NCI-H524 treated with DMSO at 0.1 percent for 48 hours (cell line): ENCODE measurements at regions not wholly inside any gene's neighbourhood (a gene's known extent, or its start where the extent isn't known, plus 50 kb on each side); places are given as distances from the start of the nearest gene placed in this dataset.
"Not testable (repeated sequence)": the region's sequence is repeated elsewhere in the genome, so short reads cannot be mapped to it uniquely, and the experiment has no call there.

Source experiments
- DNase-seq: peaks from one replicate; lab custom pipeline; 2025; lab: John Stamatoyannopoulos, UW

DNA sequence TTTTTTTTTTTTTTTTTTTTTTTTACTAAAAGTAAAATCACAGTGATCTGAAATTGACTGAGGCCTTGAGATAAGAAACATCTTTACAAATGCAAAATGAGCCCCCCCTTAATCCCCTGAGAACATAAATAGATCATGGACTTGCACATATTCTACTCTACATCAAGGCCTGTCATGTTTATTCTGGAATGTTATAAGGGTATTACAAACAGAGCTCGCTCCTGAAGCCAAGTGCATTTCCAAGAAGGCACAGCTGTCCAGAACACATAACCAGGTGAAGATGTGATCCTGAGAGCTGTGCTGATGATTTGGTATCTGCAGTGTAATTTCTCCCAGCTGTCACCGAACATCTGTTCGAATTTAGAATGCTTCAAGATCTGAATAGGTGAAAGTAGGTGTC is 384.5 kb downstream of the GPAT3 start:
- DNase-seq = no peak

DNA sequence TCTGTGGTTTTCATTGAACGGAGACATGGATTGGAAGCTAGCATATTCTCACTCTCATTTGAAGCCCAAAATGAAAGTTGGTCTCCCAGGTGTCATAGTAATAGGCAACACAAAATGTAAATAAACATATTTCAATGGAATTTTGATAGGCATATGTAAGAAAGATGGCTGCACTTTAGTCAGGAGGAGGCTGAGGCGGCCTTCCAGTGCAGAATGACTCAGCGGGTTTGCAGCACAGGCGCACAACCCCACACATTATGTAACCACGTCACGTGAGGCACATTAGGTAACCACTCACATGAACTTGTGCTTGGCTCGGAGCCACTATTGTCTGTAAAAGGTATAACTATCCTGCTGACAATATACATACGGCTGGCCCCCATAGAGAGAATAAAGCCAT is 381.7 kb downstream of the GPAT3 start:
- no peak for DNase-seq

- DNase-seq = no peak
Measured at GRCh38 chr4:83910693-83911092, 374.8 kb downstream of the GPAT3 start.

DNA sequence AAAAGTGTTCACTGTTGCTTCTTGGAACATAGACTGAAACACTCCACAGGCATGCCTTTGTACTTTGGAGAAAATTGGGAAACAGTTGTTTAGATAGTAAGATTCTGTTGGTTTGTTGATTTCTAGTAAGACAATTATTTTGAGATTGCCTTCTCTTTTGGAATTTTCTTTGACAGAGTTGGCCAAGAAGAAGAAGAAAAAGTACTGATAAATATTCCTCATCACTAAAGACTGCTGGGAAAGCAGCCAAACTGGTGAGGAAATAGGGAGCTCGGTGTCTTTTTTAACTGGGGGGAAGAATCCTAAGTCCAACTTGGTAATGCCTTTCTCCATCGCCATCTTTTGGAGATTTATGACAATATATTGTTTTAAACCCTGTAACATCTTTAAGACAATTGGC is 370.7 kb downstream of the GPAT3 start:
- DNase-seq = no peak

DNA sequence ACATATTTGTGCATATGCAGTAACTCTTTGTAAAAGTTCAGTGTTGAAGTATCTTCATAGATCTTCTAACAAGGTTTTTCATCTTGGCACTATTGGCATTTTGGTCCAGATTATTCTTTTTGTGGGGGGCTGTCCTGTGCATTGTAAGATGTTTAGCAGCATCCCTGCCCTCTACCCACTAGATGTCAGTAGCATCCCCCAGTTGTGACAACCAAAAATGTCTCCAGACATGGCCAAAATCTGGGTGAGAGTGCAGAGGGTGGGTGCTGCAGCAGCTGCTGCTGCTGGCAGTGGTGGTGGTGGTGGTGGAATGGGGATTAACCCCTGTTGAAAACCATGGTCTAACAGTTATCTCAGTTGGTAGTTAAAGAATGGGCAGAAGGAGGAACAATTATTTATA is 370.0 kb downstream of the GPAT3 start:
- no peak for DNase-seq

DNA sequence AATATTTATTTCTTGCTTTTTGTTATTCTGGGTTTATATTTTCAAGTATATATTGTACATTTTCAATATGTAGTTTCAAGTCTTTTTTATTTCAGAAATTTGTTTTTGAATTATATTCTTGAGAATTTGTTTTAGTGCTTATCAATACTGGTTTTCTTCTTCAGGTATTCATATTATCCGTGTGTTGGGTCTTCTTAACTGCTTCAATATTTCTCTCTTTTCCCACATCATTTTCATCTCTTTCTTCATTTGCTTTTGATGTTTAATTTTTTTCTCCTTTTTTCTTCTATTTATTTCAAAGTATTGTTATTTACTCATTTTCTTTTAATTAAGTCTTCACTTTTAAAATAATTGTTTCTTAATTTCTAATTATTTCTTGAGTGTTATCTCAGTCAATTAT is 367.8 kb downstream of the GPAT3 start:
- not testable (repeated sequence) for DNase-seq

- no peak for DNase-seq
Measured at GRCh38 chr4:83894831-83895230, 358.9 kb downstream of the GPAT3 start.

DNA sequence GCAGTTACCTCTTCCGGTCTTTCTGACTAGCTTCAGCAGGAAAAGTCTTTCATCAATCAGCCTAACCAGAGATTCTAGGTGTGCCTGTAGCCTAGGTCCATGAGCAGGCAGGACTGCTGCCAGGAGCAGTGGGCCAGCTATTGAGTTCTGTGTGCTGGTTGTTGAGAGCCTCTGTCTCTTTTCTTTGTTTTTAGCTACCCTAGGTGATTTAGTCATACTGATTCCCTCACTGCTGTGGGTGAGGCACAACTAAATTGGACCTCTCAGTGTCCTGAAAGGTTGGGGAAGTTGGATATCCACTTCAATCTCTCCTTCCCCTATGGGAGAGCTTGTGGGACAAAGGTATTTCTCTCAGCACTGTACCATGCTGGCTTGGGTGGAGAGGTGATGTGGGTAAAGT is 354.9 kb downstream of the GPAT3 start:
- DNase-seq = no peak

GRCh38 chr4:83890231-83890630 is 354.3 kb downstream of the GPAT3 start:
- DNase-seq = no peak

DNA sequence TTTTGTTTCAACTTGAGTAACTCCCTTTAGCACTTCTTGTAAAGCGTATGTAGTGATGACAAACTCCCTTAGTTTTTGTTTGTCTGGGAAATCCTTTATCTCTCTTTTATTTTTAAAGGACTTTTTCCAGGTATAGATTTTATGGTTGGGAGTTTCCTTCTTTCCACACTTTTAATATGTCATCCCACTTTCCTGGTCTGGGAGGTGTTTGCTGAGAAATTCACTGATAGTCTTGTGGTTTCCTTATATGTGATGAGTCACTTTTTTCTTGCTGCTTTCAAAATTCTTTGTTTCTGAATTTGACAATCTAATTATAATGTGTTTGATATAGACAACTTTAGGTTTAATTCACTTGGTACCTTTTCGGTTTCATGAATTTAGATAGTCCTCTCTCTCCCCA is 353.9 kb downstream of the GPAT3 start:
- no peak for DNase-seq

GRCh38 chr4:83885256-83886182 is 349.6 kb downstream of the GPAT3 start:
- no peak for DNase-seq

GRCh38 chr4:83876047-83876446 is 340.1 kb downstream of the GPAT3 start:
- no peak for DNase-seq

- no peak for DNase-seq
Measured at GRCh38 chr4:83875437-83875836, 339.5 kb downstream of the GPAT3 start.

DNA sequence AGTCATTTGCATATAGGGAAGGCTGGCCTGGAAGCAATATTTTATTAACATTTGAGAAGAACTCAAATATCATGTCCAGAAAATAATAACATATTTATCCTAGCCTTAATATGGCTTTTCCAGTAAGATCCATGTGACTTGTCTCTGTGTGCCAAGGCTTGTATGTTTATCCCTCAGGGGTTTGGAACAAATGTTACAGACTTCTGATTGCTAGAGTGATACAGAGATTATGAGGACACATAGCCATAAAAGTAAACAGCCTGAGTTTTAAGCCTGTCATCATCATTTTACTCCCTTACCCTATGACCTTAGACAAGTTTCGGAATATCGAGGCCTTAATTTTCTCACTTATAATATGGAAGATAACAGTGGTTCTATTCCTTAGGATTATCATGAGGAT is 338.1 kb downstream of the GPAT3 start:
- DNase-seq = no peak

GRCh38 chr4:83870328-83870950 is 334.5 kb downstream of the GPAT3 start:
- DNase-seq = no peak

DNA sequence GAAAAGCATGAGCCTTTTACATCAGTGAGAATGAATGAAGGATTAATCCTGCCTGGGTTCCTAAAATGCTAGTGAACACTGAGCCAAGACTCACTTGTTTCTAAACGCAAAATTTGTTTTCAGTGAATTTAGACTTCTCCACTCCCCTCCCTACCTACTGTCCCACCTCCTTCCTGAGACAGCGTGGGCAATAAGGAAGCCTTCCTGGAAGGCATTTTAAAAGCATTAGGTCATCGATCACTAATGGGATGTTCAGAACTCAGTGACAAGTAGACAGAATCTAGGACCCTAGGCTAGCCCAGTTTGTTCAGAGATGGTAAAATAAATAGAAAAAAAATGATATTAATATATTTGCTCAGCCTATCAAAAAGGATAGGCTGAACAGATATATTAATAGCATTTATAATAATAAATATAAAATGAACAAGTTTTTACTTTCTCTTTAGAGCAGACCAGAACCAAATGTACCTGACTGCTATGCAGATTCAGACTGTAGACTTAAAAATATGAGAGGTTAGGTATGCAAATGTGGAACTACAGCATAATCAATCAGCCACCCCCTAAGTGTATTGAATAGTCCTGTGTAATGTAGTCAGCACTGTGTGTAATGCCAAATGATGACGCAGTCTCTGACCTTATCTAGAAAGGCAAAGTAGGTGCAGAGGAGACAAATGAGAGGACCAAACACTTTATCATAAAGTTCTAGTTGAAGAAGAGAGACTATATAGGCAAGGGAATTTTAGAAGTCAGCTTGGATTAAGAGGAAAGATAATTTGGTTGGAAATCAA is 331.1 kb downstream of the GPAT3 start:
- DNase-seq = no peak

DNA sequence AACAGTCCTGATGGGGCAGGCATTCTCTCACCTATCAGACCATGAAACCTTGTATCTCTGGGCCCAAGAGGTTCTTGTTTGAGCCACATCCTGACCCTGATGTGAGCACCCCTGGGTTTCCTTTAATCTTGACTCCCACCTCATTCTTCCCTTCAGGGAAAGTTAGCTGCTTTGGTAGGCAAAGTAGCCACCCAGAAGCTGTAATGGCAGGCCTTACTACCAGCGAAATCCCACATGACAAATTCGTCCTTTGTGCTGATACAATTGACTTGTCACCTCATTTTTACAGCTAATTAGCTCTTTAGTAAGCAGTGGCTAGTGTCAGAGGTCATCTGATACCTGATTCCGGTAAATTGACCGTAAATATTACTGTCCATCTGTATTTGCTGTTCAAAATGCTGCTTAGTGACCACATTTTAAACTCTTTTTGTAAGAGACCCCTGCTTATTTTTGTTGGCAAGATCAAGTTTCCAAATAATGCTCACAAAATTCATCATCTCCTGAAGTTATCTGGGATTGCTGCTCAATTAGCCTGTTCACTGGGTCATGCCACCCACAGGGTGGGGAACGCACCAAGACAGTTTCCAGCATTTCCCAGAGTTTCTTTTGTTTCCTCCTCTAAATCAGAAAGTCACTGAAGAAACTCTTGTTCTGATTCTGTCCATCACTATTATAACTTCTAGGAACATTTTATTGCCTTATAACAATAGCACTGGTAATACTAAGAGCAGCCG is 329.7 kb downstream of the GPAT3 start:
- no peak for DNase-seq

DNA sequence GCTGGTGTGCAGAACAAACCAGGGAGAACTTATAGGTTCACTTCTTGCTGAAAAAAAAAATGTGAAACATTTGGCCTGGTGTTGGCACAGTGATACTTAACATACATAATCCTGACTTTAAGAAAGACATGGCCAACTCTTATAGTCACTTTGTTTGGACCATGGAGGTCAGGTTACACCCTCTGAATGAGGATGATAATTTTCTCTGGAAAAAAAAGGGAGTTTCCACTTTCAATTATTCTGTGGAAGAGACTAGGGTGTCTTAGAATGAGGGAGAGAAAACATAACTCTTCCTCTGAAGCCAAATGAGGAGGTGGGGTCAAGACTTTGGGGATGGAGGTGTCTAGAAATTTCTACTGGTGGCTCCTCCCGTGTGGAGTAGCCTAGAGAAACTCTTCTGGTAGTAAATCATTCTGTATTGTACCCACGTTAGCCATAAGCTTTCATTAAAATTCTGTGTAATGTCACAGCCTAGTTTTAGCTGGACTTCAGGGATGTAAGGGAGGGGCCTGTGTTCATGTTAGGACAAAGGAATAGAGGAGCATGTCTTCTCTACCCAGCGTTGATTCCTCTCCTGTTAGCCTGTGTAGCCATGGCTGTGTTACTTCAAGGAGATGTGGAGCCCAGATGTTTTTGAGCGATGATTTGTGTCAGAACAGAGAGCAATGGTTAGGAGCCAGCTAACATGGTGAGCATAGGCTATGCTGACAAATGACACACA is 328.3 kb downstream of the GPAT3 start:
- DNase-seq = no peak

- no peak for DNase-seq
Measured at GRCh38 chr4:83862471-83862870, 326.6 kb downstream of the GPAT3 start.

GRCh38 chr4:83860200-83860599 is 324.3 kb downstream of the GPAT3 start:
- DNase-seq = no peak

DNA sequence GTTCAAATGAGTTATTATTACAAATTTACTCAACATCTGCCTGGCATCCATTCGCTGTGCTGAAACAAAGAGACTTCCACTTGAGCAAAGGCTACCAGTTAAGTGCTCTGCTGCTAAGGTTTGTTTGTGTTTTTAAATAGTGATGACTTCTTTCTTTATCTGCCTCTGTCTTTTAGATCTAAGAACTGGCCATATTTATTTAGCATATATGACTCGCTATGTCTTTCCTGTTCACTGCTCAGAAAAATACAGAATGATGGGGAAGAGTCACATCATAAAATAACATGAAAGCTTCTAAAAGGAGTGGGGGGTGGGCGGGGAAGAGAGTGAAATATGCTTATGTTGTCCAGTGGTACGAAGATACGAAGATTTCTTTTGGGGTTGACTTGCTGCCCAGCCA is 322.2 kb downstream of the GPAT3 start:
- DNase-seq = no peak
